Stimulated activated CD8-positive, alpha-beta memory T cell treated with anti-CD3 and anti-CD28 coated beads, Interleukin-7, amount 100 ng/mL, for 48 hours (primary cell): ENCODE measurements at regions not wholly inside any gene's neighbourhood (a gene's known extent, or its start where the extent isn't known, plus 50 kb on each side); places are given as distances from the start of the nearest gene placed in this dataset.

Source experiments
- DNase-seq, 2 donors: peaks; one replicate each; pipeline ENCODE4 v3.0.0-alpha.2; 2020; ENCODE audit warnings: low read depth in 1 of 2; ENCODE audit errors: extremely low read depth in 1 of 2

- DNase-seq: no peak
Observed at GRCh38 chr9:91090130-91090410, 271.6 kb downstream of the AUH start.

DNA sequence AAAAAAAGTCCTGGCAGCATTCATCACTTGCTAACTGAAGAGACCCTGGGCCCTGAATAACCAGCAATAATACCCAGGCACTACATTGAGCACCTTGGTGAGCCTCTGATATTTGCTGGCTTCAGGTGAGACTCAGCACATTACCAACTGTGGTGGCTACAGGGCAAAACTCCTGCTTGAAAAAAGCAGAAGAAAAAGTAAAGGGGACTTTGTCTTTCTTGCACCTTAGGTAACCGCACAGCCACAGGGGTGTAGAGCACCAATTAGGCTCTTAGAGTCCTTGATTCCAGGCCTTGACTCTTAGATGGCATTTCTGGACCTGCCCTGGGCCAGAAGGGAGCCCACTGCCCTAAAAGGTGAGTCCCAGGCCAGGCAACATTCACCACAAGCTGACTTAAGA is 269.5 kb downstream of the AUH start:
- DNase-seq: no peak

- DNase-seq: no peak
Observed at GRCh38 chr9:91094324-91095088, 267.2 kb downstream of the AUH start.

GRCh38 chr9:91098203-91098850 is 263.4 kb downstream of the AUH start:
- no peak for DNase-seq

GRCh38 chr9:91099436-91099835 is 262.3 kb downstream of the AUH start:
- no peak for DNase-seq

GRCh38 chr9:91100878-91101450 is 260.8 kb downstream of the AUH start:
- DNase-seq: no peak

- DNase-seq: peak; percentile 58 to 90
Observed at GRCh38 chr9:91101611-91102168, 260.0 kb downstream of the AUH start.

DNA sequence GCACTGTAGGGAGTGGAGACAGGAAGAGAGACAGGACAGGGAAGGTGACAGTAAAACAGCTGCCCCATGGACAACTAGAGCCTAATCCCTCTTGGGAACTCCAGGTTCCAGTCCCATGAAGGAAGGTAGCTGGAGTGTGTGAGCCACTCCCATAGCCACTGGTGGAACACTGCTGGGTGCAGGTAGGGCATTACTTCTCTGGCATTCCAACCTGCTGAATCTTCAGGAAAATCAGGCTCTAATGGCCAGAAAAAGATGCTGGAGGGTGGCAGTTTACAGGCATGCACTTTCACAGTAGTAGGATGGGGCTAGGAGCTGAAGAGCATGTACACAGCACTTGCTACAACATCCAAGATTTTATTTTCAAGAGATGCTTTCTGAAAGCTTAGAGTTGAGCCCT is 259.4 kb downstream of the AUH start:
- no peak for DNase-seq

GRCh38 chr9:91103931-91104330 is 257.8 kb downstream of the AUH start:
- DNase-seq: no peak

GRCh38 chr9:91106415-91107081 is 255.2 kb downstream of the AUH start:
- no peak for DNase-seq

- DNase-seq: no peak
Observed at GRCh38 chr9:91111226-91111625, 250.5 kb downstream of the AUH start.

- DNase-seq: no peak
Observed at GRCh38 chr9:91111876-91112275, 249.8 kb downstream of the AUH start.

GRCh38 chr9:91113016-91113415 is 248.7 kb downstream of the AUH start:
- DNase-seq: no peak

DNA sequence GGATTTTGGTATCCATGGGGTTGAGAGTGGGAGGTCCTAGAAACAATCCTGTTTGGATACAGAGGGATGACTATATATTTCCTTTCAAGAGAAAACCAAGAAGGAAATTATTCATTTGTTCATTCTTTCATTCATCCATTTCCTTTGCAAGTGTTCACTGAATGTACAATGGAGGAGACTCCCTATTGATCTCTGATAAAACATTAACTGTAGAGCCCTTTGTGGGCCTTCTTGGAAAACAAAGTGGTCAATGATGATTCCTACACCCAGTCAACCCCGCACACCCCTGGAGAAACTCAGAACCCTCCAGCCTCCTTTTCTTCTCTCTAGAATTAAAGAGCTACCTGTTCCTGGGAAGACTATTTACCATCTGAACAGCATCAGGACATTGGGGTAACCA is 247.3 kb downstream of the AUH start:
- DNase-seq: no peak

GRCh38 chr9:91116211-91116610 is 245.5 kb downstream of the AUH start:
- DNase-seq: no peak

DNA sequence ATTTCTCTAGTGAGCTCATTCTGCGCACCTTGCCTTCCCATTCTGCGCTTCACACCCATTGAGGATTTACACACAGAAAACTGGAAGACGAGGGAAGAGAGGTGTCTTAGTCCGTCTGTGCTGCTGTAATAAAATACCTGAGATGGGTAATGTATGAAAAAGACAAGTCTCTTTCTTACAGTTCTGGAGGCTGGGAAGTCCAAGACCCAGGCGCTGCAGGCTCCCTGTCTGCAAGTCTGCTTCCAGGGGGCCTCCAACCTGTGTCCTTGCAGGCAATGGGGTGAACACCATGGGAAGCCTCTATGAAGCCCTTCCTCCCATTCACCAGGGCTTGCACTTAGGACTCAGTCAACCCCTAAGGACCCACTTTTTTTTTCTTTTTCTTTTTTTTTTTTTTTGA is 245.0 kb downstream of the AUH start:
- no peak for DNase-seq

DNA sequence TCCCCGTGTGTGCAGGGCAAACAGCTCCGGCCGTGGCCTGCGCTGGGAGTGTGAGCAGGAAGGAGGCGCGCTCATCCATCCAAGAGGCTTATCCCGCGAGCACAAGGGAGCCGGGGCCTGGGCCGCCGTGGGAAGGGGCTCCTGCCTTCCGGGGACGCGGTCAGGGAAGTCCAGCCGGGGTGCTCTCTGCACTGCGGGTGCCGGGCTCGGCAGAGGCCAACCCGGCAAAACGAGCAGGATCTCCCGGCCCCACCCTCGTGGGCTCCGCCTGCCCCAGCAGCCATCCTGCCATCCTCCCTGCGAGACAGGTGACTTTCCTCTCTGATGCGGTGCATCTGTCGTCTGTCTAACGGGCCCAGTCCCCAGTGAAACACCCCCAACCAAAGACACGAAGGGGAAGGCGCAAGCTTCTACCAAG is 244.2 kb downstream of the AUH start:
- DNase-seq: no peak

GRCh38 chr9:91117959-91118703 is 243.6 kb downstream of the AUH start:
- no peak for DNase-seq

DNA sequence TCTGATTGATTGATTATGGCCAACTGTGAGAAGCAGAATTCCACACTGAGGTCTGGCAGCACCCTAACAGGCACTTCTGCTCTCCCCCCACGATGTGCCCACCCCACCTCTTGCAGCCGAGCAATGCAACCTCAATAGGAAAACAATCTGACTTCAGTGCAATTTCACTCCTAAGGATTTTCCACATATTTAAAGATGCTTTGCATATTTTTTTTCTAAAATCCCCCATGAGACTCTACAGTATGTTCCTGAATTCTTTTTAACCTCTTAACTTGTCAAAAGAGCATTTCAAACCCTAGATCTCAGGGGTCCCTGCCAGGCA is 243.1 kb downstream of the AUH start:
- no peak for DNase-seq

DNA sequence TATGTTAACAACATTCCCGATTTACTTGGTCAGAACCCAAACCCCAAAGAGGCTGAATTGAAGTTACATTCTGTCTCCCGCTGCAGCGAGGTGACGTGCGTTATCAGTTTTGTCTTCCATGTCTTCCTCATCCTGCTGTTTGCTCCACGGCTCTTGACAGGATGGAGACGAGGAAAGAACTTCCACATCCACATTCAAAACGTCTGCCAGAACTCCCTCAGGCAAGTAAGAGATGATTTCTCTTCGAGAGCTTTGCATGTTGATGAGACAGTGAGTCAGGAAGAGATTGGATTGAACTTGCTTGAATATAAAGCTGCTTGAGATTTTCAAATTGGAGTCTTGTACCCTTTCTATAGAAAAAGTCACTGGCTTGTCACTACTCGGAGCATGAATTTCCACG is 242.6 kb downstream of the AUH start:
- no peak for DNase-seq

- no peak for DNase-seq
Observed at GRCh38 chr9:91119679-91120078, 242.0 kb downstream of the AUH start.
